B cell (primary cell): ENCODE measurements at regions not wholly inside any gene's neighbourhood (a gene's known extent, or its start where the extent isn't known, plus 50 kb on each side); places are given as distances from the start of the nearest gene placed in this dataset.

ENCODE experiments used
- CTCF ChIP-seq: fragments of 200-600 bp; IDR thresholded peaks from one replicate; pipeline ENCODE4 v1.8.0; 2022; ENCODE audit warnings: antibody characterized with exemption, mild to moderate bottlenecking
- EZH2 ChIP-seq: IDR thresholded peaks from 2 replicates; pipeline ENCODE4 v1.6.1; 2012; ENCODE audit warnings: borderline replicate concordance, low read depth, mild to moderate bottlenecking, moderate library complexity, low read length; ENCODE audit not compliant: insufficient read depth, poor library complexity, severe bottlenecking

DNA sequence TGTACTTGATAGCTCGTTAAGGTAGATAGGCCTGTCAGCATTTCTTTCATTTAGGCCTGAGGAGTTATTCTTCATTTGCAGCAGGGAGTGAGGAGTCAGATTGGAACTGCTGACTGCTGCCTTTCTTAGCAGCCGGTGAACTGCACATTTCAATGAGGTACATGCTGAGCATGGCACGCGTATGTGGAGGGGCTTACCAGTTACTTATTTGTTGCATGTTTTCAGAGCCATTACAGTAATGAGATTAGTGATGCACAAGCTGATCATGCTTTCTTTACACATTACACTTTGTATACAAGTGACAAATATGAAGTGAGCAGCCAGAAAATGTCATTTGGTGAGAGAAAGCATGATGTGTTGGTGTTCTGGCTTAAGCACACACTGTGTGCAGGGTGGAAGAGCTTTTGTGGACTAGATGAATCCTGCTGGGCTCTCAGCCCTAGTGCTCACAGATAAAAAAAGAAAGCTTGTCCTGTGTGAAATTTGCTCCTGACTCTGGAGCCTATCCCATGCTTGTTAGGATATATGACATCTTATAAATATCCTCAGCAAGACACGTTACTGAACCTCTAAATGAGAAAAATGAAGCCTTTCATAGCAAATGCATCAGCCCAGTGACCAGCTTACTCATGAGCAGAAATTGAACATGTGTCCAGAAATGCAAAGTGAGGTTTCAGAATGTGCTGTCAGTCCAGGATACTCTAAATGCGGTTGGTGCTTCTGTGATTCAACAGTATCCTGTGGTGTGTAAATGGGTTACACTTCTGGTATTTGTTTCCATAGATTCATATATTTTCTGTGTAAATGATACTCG lies 574.7 kb upstream of the ADGRL2 start:
- no peak for TF ChIP-seq CTCF
- no peak for TF ChIP-seq EZH2
